Left ventricle myocardium inferior (tissue), 1 donor: ENCODE measurements at regions not wholly inside any gene's neighbourhood (a gene's known extent, or its start where the extent isn't known, plus 50 kb on each side); places are given as distances from the start of the nearest gene placed in this dataset.
"Not testable (repeated sequence)": the region's sequence is repeated elsewhere in the genome, so short reads cannot be mapped to it uniquely, and the experiment has no call there.

Experiments
- DNase-seq: peaks from one replicate; pipeline ENCODE4 v3.0.0-alpha.2; 2020
- H3K27ac ChIP-seq: fragments of 200-600 bp; replicated peaks from 2 replicates; pipeline ENCODE4 v1.8.0; 2021
- H3K27me3 ChIP-seq: fragments of 200-600 bp; 2 replicates; pipeline ENCODE4 v1.8.0; 2021; ENCODE audit warnings: low read depth
- H3K36me3 ChIP-seq: fragments of 200-600 bp; 2 replicates; pipeline ENCODE4 v1.8.0; 2021
- H3K4me1 ChIP-seq: fragments of 200-600 bp; 2 replicates; pipeline ENCODE4 v1.8.0; 2021
- H3K4me3 ChIP-seq: fragments of 200-600 bp; 2 replicates; pipeline ENCODE4 v1.8.0; 2021; ENCODE audit warnings: mild to moderate bottlenecking, moderate library complexity
- H3K9me3 ChIP-seq: fragments of 200-600 bp; replicated peaks from 2 replicates; pipeline ENCODE4 v1.8.0; 2021
- intact Hi-C: fragments of 100-400 bp; cut with micrococcal nuclease; formaldehyde crosslinking; loops from one replicate; pipeline ENCODE4 v1.11.0; 2022
- TF ChIP-seq, protein P1 (sequence below): fragments of 200-600 bp; IDR thresholded peaks from 2 replicates; pipeline ENCODE4 v1.8.0; 2021; ENCODE audit warnings: antibody characterized with exemption, mild to moderate bottlenecking, borderline replicate concordance
- donor health status: DM: no; HTN: yes; CAD: no; lungs with severe emphysema.

GRCh38 chr3:191566469-191566868 is 105.5 kb downstream of the PYDC2 start:
- Histone ChIP-seq H3K4me1 (no peaks in the 10 kb centered on the region), H3K4me3 (no peak overlapping the region), H3K27ac (no peak overlapping the region), H3K9me3 (no peaks in the 10 kb centered on the region), H3K27me3 (no peaks in the 10 kb centered on the region), H3K36me3 (no peaks in the 10 kb centered on the region)
- DNase-seq: no peak
- intact Hi-C loops: no loop called here
- TF ChIP-seq, protein P1, sequence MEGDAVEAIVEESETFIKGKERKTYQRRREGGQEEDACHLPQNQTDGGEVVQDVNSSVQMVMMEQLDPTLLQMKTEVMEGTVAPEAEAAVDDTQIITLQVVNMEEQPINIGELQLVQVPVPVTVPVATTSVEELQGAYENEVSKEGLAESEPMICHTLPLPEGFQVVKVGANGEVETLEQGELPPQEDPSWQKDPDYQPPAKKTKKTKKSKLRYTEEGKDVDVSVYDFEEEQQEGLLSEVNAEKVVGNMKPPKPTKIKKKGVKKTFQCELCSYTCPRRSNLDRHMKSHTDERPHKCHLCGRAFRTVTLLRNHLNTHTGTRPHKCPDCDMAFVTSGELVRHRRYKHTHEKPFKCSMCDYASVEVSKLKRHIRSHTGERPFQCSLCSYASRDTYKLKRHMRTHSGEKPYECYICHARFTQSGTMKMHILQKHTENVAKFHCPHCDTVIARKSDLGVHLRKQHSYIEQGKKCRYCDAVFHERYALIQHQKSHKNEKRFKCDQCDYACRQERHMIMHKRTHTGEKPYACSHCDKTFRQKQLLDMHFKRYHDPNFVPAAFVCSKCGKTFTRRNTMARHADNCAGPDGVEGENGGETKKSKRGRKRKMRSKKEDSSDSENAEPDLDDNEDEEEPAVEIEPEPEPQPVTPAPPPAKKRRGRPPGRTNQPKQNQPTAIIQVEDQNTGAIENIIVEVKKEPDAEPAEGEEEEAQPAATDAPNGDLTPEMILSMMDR: no peak

- TF ChIP-seq, protein P1: no peak
- H3K27me3 ChIP-seq: no peaks in the 10 kb centered on the region
- H3K4me1 ChIP-seq: no peaks in the 10 kb centered on the region
- no peak overlapping the region for H3K27ac ChIP-seq
- no peaks in the 10 kb centered on the region for H3K9me3 ChIP-seq
- no peaks in the 10 kb centered on the region for H3K36me3 ChIP-seq
- intact Hi-C loops: no loop called here
- no peak overlapping the region for H3K4me3 ChIP-seq
- DNase-seq: no peak
Measured at GRCh38 chr3:191568206-191568605, 107.2 kb downstream of the PYDC2 start.

DNA sequence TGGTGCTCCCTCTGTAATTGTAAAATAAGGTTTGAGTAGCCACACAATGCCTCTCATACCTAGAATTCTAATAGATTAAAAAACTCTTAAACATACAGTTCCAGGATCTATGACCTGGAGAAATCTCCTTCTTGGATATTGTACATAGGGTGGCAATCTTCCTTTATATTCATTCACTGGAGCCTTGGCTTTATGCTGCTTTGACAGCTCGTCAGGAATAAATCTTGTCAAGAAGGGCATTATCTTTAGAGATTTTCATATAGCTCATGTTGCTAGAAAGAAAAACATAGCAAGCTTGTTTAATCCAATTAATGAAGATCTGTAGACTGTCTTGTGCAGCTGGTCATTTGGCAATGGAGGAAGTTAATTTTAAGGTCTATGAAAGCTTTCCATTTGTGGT is 131.1 kb downstream of the PYDC2 start:
- no peak overlapping the region for H3K4me3 ChIP-seq
- no peaks in the 10 kb centered on the region for H3K27me3 ChIP-seq
- no peak overlapping the region for H3K27ac ChIP-seq
- no peaks in the 10 kb centered on the region for H3K36me3 ChIP-seq
- H3K9me3 ChIP-seq: no peaks in the 10 kb centered on the region
- TF ChIP-seq, protein P1: no peak
- no peaks in the 10 kb centered on the region for H3K4me1 ChIP-seq
- DNase-seq: no peak
- intact Hi-C loops: no loop called here

GRCh38 chr3:191593486-191593885 is 132.5 kb downstream of the PYDC2 start:
- TF ChIP-seq, protein P1: no peak
- Histone ChIP-seq H3K9me3 (no peaks in the 10 kb centered on the region), H3K4me1 (no peaks in the 10 kb centered on the region), H3K27ac (no peak overlapping the region), H3K4me3 (no peak overlapping the region), H3K36me3 (no peaks in the 10 kb centered on the region), H3K27me3 (no peaks in the 10 kb centered on the region)
- DNase-seq: no peak
- intact Hi-C loops: no loop called here

DNA sequence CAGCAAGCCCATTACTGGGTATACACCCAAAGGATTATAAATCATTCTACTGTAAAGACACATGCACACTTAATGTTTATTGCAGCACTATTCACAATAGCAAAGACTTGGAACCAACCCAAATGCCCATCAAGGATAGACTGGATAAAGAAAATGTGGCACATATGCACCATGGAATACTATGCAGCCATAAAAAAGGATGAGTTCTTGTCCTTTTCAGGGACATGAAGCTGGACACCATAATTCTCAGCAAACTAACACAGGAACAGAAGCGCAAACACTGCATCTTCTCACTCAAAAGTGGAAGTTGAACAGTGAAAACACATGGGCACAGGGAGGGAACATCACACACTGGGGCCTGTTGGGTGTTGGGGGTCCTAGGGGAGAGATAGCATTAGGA is 154.5 kb downstream of the PYDC2 start:
- H3K4me3 ChIP-seq, DNase-seq, H3K36me3 ChIP-seq, H3K27ac ChIP-seq, H3K9me3 ChIP-seq, H3K27me3 ChIP-seq, H3K4me1 ChIP-seq, intact Hi-C loops: not testable (repeated sequence)

DNA sequence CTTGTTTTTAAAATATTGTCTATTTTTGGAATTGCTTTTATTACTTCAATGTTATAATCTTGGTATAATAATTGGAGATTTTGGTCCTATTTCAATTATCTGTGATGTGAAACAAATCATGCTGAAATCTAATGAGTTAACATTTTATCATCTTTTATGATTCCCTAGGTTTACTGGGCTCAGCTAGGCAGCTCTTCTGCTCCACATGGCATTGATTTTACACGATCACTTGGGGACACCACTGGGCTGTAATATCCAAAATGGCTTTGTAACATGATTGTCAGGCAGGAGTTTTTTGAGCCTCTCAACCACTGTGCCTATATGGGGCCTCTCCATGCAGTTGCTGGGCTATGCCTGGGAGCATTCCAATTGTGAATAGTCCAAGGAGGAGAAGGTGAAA is 163.3 kb downstream of the PYDC2 start:
- Histone ChIP-seq H3K27ac (no peak overlapping the region), H3K4me3 (no peak overlapping the region), H3K4me1 (no peaks in the 10 kb centered on the region), H3K27me3 (no peaks in the 10 kb centered on the region), H3K36me3 (no peaks in the 10 kb centered on the region), H3K9me3 (no peaks in the 10 kb centered on the region)
- no peak for DNase-seq
- TF ChIP-seq, protein P1: no peak
- intact Hi-C loops: no loop called here
